ENCODE measurements at regions not wholly inside any gene's neighbourhood (a gene's known extent, or its start where the extent isn't known, plus 50 kb on each side); places are given as distances from the start of the nearest gene placed in this dataset.

GRCh38 chr1:201591981-201592380 lies 53.1 kb downstream of the NAV1 start:
- TF ChIP-seq CTCF (IDR thresholded peaks at IDR 0.05), result no peak
- no peak for TF ChIP-seq EZH2 (IDR thresholded peaks at IDR 0.05; ENCODE audit: borderline replicate concordance, insufficient read depth, low read depth, low read length, poor library complexity, severe bottlenecking)

Measured in B cell (primary cell).